ENCODE measurements at regions not wholly inside any gene's neighbourhood (a gene's known extent, or its start where the extent isn't known, plus 50 kb on each side); places are given as distances from the start of the nearest gene placed in this dataset.
"Not testable (repeated sequence)": the region's sequence is repeated elsewhere in the genome, so short reads cannot be mapped to it uniquely, and the experiment has no call there.

- no peak for DNase-seq (ENCODE audit: low read depth in 3 of 3)
These were observed 64.7 kb downstream of the DHCR7 start for GRCh38 chr11:71383461-71383860.

DNA sequence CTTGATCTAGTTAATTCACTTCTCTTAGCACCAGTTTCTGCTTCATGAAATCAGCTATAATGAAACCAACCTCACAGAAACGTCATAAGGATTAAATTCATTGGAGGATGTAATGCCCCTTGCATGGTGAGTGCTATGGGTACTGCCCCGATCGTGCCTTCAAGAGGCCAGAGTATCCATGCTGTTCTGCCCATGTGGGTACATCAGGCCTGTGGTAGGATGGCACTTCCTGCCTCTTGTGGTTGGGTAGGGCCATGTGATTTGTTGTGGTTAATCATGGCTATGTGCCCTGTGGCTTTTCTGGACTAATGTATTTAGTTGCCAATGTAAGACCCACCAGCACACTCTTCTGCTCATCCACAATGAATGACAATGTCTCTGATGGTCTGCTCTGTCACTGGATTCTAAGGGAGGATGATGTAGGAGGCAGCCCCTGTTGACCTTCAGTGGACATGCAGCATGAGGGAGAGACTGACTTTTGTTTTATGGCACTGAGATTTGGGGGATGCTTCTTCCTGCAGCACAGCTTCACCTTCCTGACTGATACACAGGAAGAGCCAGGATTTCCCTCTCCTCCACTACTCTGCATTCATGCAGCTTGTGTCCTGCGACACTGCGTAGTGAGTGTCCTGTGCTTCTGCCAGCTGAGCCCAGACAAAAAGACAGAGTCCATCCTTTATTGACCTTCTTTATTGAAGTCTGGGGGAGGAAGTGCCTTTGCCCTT, 66.2 kb downstream of the DHCR7 start:
- no peak for DNase-seq (ENCODE audit: low read depth in 3 of 3)

GRCh38 chr11:71379701-71380100, 68.5 kb downstream of the DHCR7 start:
- DNase-seq (ENCODE audit: low read depth in 3 of 3), result no peak

- no peak for DNase-seq (ENCODE audit: low read depth in 3 of 3)
These were observed 74.3 kb downstream of the DHCR7 start for GRCh38 chr11:71373791-71374454.

DNA sequence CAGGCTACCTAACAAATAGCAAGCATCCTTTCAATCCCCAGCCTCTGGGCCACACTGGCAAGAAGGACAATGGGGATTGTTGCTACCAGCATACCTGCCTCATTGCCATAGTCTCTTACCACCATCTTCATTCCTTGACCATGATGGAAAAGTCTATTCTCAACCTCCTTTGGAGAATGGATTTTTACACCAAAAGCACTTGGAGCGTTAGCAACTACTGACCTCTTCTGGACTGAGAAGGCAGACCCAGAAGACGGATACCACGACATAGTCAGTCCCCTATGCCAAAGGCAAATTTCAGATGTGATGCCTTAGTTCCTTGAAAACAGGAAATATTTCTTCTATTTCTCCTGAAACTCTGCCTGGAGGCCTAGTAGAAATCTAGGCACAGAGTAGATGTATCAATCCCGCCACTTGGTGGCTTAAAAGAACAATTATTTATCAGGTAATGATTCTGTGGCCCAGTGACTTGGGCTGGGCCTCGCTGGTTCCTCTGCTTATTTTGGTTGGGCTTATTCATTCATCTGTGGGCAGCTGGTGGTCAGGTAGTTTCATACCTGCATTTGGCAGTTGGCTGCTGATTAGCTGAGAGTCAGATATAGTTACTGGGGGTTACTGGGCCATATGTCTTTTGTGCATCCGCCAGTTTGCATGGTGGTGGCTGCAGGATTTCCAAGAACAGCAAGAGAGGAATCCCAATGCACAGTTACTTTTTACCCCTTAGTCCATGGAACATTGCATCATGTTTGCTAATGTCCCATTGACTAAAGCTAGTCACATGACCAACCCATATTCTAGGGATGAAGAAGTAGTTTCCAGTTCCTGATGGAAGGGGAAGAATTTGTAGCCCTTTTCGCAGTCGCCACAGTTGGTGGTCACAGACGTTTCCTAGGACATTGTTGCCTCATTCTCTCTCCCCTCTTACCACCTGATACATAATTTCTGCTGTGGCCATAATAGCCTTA, 75.2 kb downstream of the DHCR7 start:
- no peak for DNase-seq (ENCODE audit: low read depth in 3 of 3)

DNA sequence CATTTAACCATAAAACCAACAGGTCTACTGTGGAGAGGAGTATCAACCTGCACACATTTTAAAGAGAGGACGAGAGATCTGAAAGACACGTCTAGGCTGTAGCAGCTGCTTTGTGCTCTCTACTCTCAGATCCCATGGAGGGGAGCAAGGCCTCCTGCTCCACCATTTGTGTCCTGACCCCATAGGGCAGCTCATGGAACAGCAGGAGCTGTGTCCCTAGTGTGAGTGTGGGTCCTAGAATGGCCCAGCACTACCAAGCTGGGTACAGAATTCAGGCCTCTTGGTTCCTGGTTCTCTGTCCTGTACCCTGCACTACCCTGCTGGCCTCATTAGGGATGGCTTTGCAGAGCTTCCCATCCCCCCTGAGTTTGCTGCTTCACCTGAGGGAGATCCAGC, 76.5 kb downstream of the DHCR7 start:
- DNase-seq (ENCODE audit: low read depth in 3 of 3), result no peak

GRCh38 chr11:71370895-71371673, 77.1 kb downstream of the DHCR7 start:
- DNase-seq (ENCODE audit: low read depth in 3 of 3), result no peak

DNA sequence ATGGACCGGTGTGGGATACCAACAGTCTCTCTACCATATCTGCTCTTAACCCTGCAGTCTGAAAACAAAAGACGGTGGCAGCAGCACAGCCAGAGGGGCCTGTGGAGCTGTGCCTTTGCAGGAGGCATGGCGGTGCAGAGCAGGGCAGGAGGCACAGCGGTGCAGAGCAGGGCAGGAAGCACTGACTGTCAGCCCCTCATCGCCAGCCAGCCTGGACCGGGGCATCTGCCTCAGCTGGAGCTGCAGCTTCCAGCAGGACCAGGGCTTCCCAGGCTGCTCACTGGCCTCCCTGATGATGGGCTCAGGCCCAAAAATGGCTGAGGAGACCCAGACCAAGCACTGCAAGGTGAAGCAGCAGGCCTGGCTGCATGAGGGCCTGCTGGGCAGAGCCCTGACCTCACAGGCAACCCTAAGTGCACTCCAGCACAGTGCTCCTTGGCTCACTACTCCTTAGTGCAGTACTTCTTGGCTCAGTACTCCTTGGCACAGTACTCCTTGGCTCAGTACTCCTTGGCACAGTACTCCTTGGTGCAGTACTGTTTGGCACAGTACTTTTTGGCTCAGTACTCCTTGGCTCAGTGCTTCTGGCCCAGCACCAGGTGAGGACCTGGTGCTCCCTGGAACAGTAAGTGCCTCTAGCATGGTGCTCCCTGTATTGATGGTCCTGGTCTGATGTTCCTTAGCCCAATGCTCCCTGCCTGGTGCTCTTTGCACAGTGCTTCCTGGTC, 78.0 kb downstream of the DHCR7 start:
- no peak for DNase-seq (ENCODE audit: low read depth in 3 of 3)

DNA sequence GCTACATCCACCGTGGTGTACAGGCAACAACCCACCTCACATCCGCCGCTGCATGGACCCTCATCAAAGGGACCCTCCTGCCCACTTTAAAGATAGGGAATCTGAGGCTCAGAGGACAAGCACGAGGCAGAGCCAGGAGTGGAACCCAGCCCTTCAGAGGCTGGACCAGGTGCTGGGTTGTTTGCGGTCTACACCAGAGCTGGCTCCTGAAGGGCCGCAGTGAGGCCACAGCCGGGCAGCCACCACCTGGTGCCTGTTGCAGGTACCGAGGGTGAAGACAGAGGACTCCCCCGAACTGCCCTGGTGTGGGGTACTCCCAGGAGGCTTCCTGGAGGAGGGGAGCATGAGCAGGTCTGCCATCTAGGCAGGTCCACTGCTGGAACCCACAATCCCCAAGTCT, 78.8 kb downstream of the DHCR7 start:
- no peak for DNase-seq (ENCODE audit: low read depth in 3 of 3)

DNA sequence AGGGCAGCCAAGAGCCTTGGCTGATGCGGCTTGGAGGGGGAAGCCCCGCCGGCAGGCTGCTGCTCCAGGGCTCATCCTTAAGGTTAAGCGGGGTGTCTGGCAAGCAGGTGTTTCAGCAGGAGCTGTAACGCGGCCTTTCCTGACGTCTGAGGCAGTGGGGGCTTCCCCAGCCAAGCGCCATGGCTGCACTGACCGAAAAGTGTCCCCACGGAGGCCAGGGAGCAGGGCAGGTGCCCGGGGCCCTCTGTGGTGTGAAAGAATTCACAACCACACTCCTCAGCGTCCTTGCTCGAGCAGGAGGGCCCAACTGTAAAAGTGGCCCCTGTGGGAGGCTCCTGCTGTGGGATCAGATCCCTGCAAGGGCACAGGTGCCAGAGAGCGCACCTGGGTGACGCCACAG, 79.2 kb downstream of the DHCR7 start:
- no peak for DNase-seq (ENCODE audit: low read depth in 3 of 3)

- no peak for DNase-seq (ENCODE audit: low read depth in 3 of 3)
These were observed 80.4 kb downstream of the DHCR7 start for GRCh38 chr11:71367756-71368155.

GRCh38 chr11:71367276-71367675, 80.9 kb downstream of the DHCR7 start:
- DNase-seq (ENCODE audit: low read depth in 3 of 3), result not testable (repeated sequence)

DNA sequence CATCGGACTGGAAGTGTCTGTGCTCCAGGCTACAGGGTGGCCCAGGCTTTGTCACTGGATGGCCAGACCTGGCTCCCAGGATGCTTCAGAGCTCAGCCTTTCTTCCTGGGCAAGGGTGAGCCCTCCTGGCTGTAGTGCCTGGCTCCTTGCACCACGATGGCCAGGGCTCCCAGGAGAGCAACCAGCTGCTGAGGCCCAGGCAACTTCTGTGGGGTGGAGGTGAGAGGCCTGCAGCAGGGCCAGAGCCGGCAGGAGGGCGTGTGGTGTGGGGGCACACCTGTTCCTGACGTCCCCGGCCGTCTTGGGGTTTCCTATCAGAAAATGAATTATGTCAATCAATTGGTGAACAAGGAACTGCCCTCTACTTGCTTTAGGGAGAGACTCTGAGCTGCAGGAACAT, 82.1 kb downstream of the DHCR7 start:
- no peak for DNase-seq (ENCODE audit: low read depth in 3 of 3)

DNA sequence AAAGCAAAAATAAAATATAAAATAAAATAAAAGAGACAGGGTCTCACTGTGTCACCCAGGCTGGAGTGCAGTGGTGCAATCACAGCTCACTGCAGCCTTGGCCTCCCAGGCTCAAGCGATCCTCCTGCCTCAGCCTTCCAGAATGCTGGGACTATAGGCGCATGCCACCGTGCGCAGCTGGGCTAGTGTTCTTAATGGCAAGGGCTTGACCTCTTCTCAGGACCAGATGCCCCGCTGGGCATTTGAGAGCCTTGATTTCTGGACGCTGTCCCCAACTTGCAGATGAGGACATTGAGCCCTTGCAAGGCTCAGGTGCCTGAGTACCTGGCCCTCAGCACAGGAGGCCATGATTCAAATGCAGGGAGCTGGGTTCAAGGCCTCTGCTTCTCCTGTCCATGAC, 82.6 kb downstream of the DHCR7 start:
- DNase-seq (ENCODE audit: low read depth in 3 of 3), result no peak

GRCh38 chr11:71364806-71365205, 83.4 kb downstream of the DHCR7 start:
- no peak for DNase-seq (ENCODE audit: low read depth in 3 of 3)

- DNase-seq (ENCODE audit: low read depth in 3 of 3), result no peak
These were observed 84.0 kb downstream of the DHCR7 start for GRCh38 chr11:71364176-71364671.

GRCh38 chr11:71363721-71364120, 84.5 kb downstream of the DHCR7 start:
- DNase-seq (ENCODE audit: low read depth in 3 of 3), result no peak

DNA sequence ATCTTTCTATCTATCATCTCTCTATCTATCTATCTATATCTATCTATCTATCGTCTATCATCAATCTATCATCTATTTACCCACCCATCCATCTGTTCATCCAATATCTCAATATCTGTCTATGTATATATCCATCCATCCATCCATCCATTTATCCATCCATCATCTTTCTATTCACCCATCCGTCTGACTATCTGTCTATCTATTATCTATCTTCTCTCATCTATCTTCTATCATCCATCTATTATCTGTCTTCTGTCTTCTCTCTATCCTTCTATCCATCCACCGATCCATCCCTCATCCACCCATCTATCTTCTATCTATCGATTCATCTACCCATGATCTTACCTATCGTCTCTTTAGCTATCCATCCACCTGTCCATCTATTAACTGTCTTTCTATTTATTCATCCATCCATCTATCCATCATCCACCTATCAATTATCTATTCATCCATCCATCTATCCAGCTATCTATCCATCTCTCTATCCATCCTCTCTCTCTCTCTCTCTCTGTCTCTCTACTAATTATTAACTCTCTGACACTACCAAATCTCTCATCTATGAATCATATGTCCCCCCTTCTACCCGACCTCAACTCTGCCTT, 89.1 kb downstream of the DHCR7 start:
- DNase-seq (ENCODE audit: low read depth in 3 of 3), result no peak

DNA sequence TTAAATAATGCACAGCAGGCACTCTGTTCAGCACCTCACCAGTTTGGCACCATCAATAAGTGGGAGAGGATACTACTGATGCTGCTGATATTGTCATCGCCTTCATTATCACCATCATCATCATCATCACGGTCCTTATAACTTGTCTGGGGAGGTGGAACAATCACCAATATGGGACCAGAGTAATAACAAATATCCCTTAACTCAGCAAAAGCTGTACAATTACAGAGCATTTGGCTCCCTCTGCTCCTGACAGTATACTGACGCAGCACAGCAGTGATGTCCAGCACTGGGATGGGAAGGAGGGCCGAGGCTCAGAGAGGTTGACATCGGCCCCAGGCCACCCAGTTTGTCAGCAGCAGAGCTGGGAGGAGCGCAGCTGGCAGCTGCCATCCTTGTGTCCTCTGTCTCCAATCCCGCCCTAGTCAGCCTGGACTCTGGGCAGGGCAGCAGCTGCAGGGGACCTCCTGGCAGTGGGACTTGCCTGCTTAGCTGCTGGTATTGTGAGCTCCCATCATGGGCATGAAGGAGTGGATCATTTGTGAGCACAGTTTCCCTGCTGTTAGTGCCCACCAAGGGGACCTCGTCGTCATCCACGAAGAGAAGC, 90.0 kb downstream of the DHCR7 start:
- DNase-seq (ENCODE audit: low read depth in 3 of 3), result no peak

GRCh38 chr11:71357414-71357813, 90.8 kb downstream of the DHCR7 start:
- DNase-seq (ENCODE audit: low read depth in 3 of 3), result no peak

Data from stimulated activated CD4-positive, alpha-beta T cell treated with anti-CD3 and anti-CD28 coated beads, TNF-alpha, amount 100 ng/mL, for 48 hours (primary cell).